ENCODE measurements at regions not wholly inside any gene's neighbourhood (a gene's known extent, or its start where the extent isn't known, plus 50 kb on each side); places are given as distances from the start of the nearest gene placed in this dataset.

DNA sequence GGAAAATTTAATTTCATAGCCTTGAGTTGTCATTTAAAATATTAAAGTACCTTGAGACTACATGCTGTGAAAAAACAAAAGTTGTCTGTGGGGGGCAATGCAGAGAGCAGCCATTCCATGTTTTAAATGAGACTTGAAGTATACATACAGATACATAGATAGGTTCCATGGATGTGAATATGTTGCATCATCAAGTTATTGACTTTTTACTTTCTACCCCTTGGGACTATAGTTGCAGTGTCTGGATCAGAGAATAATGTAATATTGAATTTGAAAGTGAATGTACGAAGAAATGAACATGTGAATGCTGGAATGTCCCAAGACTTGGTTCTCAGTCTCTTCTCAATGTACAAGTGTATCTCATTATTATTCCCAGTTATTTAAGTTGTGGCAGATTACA, 751.0 kb downstream of the MRPL39 start:
- no peak overlapping the region for H2AFZ ChIP-seq (ENCODE audit: control insufficient read depth, low read length)
- H3K79me2 ChIP-seq (ENCODE audit: control insufficient read depth, insufficient read depth, low read length), result no peaks in the 10 kb centered on the region
- no peak for DNase-seq (ENCODE audit: low read depth, low spot score)
- H3K9me1 ChIP-seq (ENCODE audit: control insufficient read depth, extremely low read depth, insufficient read depth, low read length), result no peaks in the 10 kb centered on the region
- no peaks in the 10 kb centered on the region for H3K4me1 ChIP-seq (ENCODE audit: control insufficient read depth, extremely low read depth, insufficient read depth, low read length)
- no peaks in the 10 kb centered on the region for H3K27me3 ChIP-seq (ENCODE audit: control insufficient read depth, extremely low read depth, insufficient read depth, low read length)
- H3K27ac ChIP-seq (ENCODE audit: control insufficient read depth, insufficient read depth, low read length), result no peak overlapping the region
- no peak overlapping the region for H3K4me2 ChIP-seq (ENCODE audit: control insufficient read depth, extremely low read depth, insufficient read depth, low read depth, low read length)
- no peak overlapping the region for H3K9ac ChIP-seq (ENCODE audit: control insufficient read depth, extremely low read depth, insufficient read depth, low read length)
- TF ChIP-seq, protein P1, sequence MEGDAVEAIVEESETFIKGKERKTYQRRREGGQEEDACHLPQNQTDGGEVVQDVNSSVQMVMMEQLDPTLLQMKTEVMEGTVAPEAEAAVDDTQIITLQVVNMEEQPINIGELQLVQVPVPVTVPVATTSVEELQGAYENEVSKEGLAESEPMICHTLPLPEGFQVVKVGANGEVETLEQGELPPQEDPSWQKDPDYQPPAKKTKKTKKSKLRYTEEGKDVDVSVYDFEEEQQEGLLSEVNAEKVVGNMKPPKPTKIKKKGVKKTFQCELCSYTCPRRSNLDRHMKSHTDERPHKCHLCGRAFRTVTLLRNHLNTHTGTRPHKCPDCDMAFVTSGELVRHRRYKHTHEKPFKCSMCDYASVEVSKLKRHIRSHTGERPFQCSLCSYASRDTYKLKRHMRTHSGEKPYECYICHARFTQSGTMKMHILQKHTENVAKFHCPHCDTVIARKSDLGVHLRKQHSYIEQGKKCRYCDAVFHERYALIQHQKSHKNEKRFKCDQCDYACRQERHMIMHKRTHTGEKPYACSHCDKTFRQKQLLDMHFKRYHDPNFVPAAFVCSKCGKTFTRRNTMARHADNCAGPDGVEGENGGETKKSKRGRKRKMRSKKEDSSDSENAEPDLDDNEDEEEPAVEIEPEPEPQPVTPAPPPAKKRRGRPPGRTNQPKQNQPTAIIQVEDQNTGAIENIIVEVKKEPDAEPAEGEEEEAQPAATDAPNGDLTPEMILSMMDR (optimal IDR thresholded peaks at IDR 0.05 in 1 of 3, IDR thresholded peaks at IDR 0.05 in 1 of 3, conservative IDR thresholded peaks at IDR 0.05 in 1 of 3; ENCODE audit: extremely low read depth in 1 of 3, insufficient read depth in 2 of 3, low read length in 3 of 3), result no peak
- no peak for TF ChIP-seq EZH2 (IDR thresholded peaks at IDR 0.05; ENCODE audit: low read length)
- no peak for FAIRE-seq
- H3K36me3 ChIP-seq (ENCODE audit: control insufficient read depth in 2 of 2, extremely low read depth in 1 of 2, insufficient read depth in 2 of 2, low read length in 2 of 2), result no peaks in the 10 kb centered on the region
- H4K20me1 ChIP-seq (ENCODE audit: control insufficient read depth, extremely low read depth, insufficient read depth, low read length), result no peaks in the 10 kb centered on the region
- H3K9me3 ChIP-seq (ENCODE audit: control insufficient read depth, low read depth, low read length), result no peaks in the 10 kb centered on the region
- dilution Hi-C loops (cut with MboI; ENCODE audit: extremely low pct_ligation_motif_present, low sequenced_read_pairs), result no loop called here
- no peak overlapping the region for H3K4me3 ChIP-seq (ENCODE audit: control insufficient read depth in 2 of 3, extremely low read depth in 1 of 3, insufficient read depth in 2 of 3, low read depth in 1 of 3, low read length in 3 of 3)

DNA sequence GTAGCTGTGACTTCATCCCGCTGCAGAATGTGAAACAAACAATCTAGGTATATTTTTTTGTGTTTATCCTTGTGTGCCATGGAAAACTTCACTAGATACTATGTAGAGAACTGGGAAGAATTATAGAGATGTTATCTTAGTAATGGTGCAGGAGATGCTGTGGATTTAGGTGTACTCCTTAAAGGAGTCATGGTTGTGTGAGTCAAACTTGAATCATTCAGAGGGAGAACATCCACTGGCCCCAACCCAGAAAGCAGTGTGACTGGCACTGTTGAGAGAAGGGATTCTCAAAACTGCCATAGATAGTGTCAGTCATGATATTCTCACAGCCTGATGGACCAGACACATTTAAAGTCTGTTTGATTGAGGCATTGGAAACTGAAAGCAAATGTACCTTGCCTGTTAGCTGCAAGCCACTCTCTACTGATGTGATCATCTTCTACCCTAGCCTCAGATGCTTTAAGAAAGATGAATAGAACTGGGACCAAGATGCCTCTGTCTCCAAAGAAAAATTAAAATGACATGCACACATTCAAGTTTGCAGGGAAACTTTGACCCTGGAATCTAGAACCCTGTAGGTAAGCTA, 754.6 kb downstream of the MRPL39 start:
- Histone ChIP-seq H3K27me3 (ENCODE audit: control insufficient read depth, extremely low read depth, insufficient read depth, low read length) (no peaks in the 10 kb centered on the region), H3K4me1 (ENCODE audit: control insufficient read depth, extremely low read depth, insufficient read depth, low read length) (no peaks in the 10 kb centered on the region), H2AFZ (ENCODE audit: control insufficient read depth, low read length) (no peak overlapping the region), H3K79me2 (ENCODE audit: control insufficient read depth, insufficient read depth, low read length) (no peaks in the 10 kb centered on the region), H3K4me2 (ENCODE audit: control insufficient read depth, extremely low read depth, insufficient read depth, low read depth, low read length) (no peak overlapping the region), H3K4me3 (ENCODE audit: control insufficient read depth in 2 of 3, extremely low read depth in 1 of 3, insufficient read depth in 2 of 3, low read depth in 1 of 3, low read length in 3 of 3) (no peak overlapping the region), H3K36me3 (ENCODE audit: control insufficient read depth in 2 of 2, extremely low read depth in 1 of 2, insufficient read depth in 2 of 2, low read length in 2 of 2) (no peaks in the 10 kb centered on the region), H3K9me1 (ENCODE audit: control insufficient read depth, extremely low read depth, insufficient read depth, low read length) (no peaks in the 10 kb centered on the region), H3K27ac (ENCODE audit: control insufficient read depth, insufficient read depth, low read length) (no peak overlapping the region), H3K9me3 (ENCODE audit: control insufficient read depth, low read depth, low read length) (no peaks in the 10 kb centered on the region), H3K9ac (ENCODE audit: control insufficient read depth, extremely low read depth, insufficient read depth, low read length) (no peak overlapping the region), H4K20me1 (ENCODE audit: control insufficient read depth, extremely low read depth, insufficient read depth, low read length) (no peaks in the 10 kb centered on the region)
- no peak for DNase-seq (ENCODE audit: low read depth, low spot score)
- FAIRE-seq, result no peak
- dilution Hi-C loops (cut with MboI; ENCODE audit: extremely low pct_ligation_motif_present, low sequenced_read_pairs), result no loop called here
- TF ChIP-seq, protein P1 (optimal IDR thresholded peaks at IDR 0.05 in 1 of 3, IDR thresholded peaks at IDR 0.05 in 1 of 3, conservative IDR thresholded peaks at IDR 0.05 in 1 of 3; ENCODE audit: extremely low read depth in 1 of 3, insufficient read depth in 2 of 3, low read length in 3 of 3), result no peak
- TF ChIP-seq EZH2 (IDR thresholded peaks at IDR 0.05; ENCODE audit: low read length), result no peak

Measured in keratinocyte (primary cell).